ENCODE measurements at regions not wholly inside any gene's neighbourhood (a gene's known extent, or its start where the extent isn't known, plus 50 kb on each side); places are given as distances from the start of the nearest gene placed in this dataset.
"Not testable (repeated sequence)": the region's sequence is repeated elsewhere in the genome, so short reads cannot be mapped to it uniquely, and the experiment has no call there.

DNA sequence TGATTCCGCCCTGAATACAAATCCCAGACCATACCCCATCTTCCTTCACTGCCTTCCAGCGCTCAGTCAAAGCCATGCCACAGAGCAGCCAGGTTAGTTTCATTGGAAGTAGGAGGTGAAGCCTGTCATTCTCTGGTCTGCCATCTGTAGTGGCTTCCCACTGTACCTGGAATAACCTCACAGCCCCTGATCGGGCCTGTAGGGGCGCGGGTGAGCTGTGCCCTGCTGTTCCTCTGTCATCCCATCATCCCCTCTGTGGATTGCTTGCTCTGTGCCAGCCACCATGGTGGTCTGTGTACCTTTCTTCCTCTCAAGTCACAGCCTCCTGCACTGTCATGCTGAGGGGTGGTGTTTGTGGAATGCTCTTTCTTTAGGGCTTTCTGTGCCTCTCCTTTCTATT, 155.1 kb downstream of the ZNF22 start:
- Histone ChIP-seq H3K4me3 (ENCODE audit: severe bottlenecking) (no peak overlapping the region), H3K27me3 (ENCODE audit: insufficient read depth, poor library complexity, severe bottlenecking) (no peaks in the 10 kb centered on the region), H3K4me1 (ENCODE audit: insufficient read depth, poor library complexity, severe bottlenecking) (peaks cover 5% of the 10 kb centered on the region), H3K36me3 (ENCODE audit: low read depth) (no peaks in the 10 kb centered on the region), H3K9me3 (ENCODE audit: severe bottlenecking) (no peaks in the 10 kb centered on the region), H3K27ac (ENCODE audit: poor library complexity, severe bottlenecking) (no peak overlapping the region)
- TF ChIP-seq, protein P1, sequence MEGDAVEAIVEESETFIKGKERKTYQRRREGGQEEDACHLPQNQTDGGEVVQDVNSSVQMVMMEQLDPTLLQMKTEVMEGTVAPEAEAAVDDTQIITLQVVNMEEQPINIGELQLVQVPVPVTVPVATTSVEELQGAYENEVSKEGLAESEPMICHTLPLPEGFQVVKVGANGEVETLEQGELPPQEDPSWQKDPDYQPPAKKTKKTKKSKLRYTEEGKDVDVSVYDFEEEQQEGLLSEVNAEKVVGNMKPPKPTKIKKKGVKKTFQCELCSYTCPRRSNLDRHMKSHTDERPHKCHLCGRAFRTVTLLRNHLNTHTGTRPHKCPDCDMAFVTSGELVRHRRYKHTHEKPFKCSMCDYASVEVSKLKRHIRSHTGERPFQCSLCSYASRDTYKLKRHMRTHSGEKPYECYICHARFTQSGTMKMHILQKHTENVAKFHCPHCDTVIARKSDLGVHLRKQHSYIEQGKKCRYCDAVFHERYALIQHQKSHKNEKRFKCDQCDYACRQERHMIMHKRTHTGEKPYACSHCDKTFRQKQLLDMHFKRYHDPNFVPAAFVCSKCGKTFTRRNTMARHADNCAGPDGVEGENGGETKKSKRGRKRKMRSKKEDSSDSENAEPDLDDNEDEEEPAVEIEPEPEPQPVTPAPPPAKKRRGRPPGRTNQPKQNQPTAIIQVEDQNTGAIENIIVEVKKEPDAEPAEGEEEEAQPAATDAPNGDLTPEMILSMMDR (IDR thresholded peaks at IDR 0.05; ENCODE audit: poor library complexity, severe bottlenecking), result no peak
- no peak for DNase-seq (ENCODE audit: low spot score)
- ATAC-seq (ENCODE audit: low read depth), result no peak

DNA sequence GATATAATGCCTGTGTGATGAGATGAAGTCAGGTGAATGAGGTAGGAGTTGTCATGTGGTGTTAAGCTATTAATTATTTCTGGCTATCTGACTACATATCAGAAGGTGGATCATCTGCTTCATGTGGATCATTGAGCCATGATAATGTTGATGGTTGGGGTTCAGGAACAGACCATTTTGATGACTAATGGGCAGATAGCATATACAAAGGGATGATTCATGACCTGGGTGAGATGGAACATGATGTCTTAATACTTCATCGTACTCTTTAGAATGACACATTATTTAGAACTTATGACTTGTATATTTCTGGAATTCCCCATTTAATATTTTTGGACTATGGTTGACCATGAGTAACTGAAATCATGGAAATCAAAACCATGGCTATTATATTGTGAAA, 155.1 kb downstream of the OR13A1 start:
- TF ChIP-seq, protein P1 (IDR thresholded peaks at IDR 0.05; ENCODE audit: poor library complexity, severe bottlenecking), result no peak
- Histone ChIP-seq H3K4me3 (ENCODE audit: severe bottlenecking) (no peak overlapping the region), H3K9me3 (ENCODE audit: severe bottlenecking) (no peaks in the 10 kb centered on the region), H3K4me1 (ENCODE audit: insufficient read depth, poor library complexity, severe bottlenecking) (peaks cover 5% of the 10 kb centered on the region), H3K27me3 (ENCODE audit: insufficient read depth, poor library complexity, severe bottlenecking) (no peaks in the 10 kb centered on the region), H3K27ac (ENCODE audit: poor library complexity, severe bottlenecking) (peak overlapping the region; percentile 26), H3K36me3 (ENCODE audit: low read depth) (no peaks in the 10 kb centered on the region)
- ATAC-seq (ENCODE audit: low read depth) (peak; percentile 93), DNase-seq (ENCODE audit: low spot score) (no peak)

DNA sequence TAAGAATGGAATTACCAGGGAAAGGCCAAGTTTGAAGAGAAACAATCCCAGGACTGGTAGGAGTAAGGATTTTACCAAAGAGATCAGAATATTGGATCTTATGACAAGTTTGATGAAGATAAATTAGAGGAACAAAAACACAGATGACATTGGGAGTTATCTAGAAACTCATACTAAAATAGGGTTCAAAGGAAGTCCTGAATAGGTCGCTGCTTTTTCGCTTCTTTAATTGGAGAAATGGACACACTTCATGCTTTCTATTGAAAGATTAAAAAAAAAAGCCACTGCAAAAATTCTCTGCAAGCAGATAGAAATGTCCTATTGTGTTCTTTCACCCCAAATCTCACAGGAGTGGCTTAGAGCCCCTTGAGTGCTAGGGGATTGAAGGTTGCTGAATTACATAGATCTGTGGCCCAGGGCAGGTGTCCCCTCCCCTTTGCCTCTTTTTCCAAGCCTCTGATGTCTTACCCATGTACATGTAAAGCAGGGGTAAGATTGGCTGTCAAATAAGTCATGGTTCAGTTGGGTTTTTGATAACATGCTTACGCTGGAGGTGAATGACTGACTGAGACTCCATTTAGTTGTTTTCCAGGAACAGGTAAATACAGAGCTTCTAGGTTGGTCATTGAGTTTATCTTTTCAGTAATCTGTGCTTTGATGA, 152.0 kb downstream of the OR13A1 start:
- no peaks in the 10 kb centered on the region for H3K36me3 ChIP-seq (ENCODE audit: low read depth)
- peaks cover 5% of the 10 kb centered on the region for H3K4me1 ChIP-seq (ENCODE audit: insufficient read depth, poor library complexity, severe bottlenecking)
- no peak for DNase-seq (ENCODE audit: low spot score)
- no peak overlapping the region for H3K4me3 ChIP-seq (ENCODE audit: severe bottlenecking)
- ATAC-seq (ENCODE audit: low read depth), result no peak
- TF ChIP-seq, protein P1 (IDR thresholded peaks at IDR 0.05; ENCODE audit: poor library complexity, severe bottlenecking), result no peak
- H3K27me3 ChIP-seq (ENCODE audit: insufficient read depth, poor library complexity, severe bottlenecking), result no peaks in the 10 kb centered on the region
- H3K9me3 ChIP-seq (ENCODE audit: severe bottlenecking), result no peaks in the 10 kb centered on the region
- no peak overlapping the region for H3K27ac ChIP-seq (ENCODE audit: poor library complexity, severe bottlenecking)

DNA sequence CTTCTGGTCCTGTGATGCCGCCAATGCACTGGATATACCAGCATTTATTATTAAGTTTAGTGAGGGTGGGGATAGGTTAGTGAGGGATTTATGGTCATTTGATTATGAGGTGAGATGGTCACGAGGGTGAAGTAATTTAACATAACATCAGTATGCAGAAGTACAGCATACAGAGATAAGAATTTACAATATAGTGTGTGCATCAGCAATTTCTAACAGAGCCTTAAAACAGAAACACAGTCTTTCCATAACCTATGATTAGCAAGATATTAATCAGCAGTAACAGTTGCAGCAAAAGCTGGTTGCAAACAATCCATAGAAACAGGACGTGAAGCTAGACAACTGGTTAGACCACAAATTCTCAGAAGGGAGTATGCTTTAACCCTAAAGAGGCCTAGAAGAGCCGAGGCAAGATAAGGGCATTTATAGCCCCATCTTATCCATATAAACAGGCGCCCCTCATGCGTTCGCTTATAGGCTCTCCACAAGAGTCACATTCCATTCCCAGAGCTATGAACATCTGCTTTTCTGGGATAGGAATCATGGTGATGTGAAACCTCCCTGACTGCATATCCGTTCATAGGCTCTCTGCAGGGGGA, 139.8 kb downstream of the OR13A1 start:
- not testable (repeated sequence) for H3K4me3 ChIP-seq (ENCODE audit: severe bottlenecking); H3K36me3 ChIP-seq (ENCODE audit: low read depth); H3K27me3 ChIP-seq (ENCODE audit: insufficient read depth, poor library complexity, severe bottlenecking); H3K27ac ChIP-seq (ENCODE audit: poor library complexity, severe bottlenecking); H3K4me1 ChIP-seq (ENCODE audit: insufficient read depth, poor library complexity, severe bottlenecking); H3K9me3 ChIP-seq (ENCODE audit: severe bottlenecking); DNase-seq (ENCODE audit: low spot score); ATAC-seq (ENCODE audit: low read depth)

DNA sequence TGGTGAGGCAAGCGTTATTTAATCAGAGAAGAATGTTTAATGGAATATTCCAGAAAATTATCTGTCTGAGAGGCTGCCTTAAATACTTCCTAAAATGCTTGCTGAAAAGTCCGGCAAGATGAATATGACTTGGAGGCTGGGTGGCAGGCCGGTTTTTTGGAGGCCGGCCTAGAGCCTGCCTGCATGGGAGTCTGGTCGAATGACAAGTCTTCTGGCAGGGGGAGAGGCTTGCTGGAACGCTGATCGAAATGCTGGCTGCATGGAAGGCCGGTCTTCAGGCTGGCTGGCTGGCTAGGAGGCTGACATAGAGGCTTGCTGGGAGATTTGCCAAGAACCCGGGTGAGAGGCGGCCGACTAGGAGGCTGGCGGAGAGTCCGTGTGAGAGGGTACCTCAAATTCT, 135.7 kb downstream of the OR13A1 start:
- Histone ChIP-seq H3K27me3 (ENCODE audit: insufficient read depth, poor library complexity, severe bottlenecking) (no peaks in the 10 kb centered on the region), H3K9me3 (ENCODE audit: severe bottlenecking) (no peaks in the 10 kb centered on the region), H3K27ac (ENCODE audit: poor library complexity, severe bottlenecking) (no peak overlapping the region), H3K4me1 (ENCODE audit: insufficient read depth, poor library complexity, severe bottlenecking) (no peaks in the 10 kb centered on the region), H3K4me3 (ENCODE audit: severe bottlenecking) (no peak overlapping the region), H3K36me3 (ENCODE audit: low read depth) (no peaks in the 10 kb centered on the region)
- ATAC-seq (ENCODE audit: low read depth), result no peak
- TF ChIP-seq, protein P1 (IDR thresholded peaks at IDR 0.05; ENCODE audit: poor library complexity, severe bottlenecking), result no peak
- DNase-seq (ENCODE audit: low spot score), result no peak
